ENCODE measurements at regions not wholly inside any gene's neighbourhood (a gene's known extent, or its start where the extent isn't known, plus 50 kb on each side); places are given as distances from the start of the nearest gene placed in this dataset.

DNA sequence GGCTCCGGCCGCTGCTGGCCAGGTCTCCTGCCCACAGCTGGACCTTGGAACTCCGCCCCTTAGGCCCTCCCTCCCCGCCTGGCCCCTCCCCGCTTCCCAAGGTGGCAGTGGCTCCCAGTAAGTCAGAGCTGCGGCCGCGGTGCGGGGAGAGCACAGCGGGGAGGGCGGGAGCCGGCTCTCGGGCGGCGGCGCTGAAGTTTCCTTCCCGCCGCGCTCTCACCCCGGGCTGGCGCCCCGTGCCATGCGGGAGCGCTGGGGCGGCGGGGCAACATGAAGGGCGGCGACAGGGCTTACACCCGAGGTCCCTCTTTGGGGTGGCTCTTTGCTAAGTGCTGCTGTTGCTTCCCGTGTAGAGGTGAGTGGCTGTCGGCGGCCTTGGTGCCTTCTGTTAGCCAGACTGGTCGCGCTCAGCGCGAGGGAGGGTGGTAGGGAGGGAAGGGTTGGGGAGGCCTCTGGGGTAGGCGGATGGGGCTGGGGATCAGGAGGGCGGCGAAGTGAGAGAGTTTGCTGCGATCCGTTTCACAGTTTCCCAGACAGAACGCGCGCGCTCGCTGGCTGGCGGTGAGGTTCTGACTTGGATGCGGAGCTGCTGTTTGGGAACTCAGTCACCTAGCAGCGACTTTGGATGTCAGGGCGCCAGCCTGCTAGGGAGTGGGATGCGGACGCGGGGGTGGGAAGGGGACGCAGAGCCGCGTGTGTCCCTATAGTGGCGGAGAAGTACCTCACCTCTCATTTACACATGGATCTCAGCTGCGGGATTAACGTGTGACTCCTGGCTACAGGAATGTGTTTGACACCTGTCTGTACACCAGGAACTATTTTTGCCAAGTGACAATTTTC, 145.5 kb upstream of the UMPS start (continued):
- TF ChIP-seq, protein P1, sequence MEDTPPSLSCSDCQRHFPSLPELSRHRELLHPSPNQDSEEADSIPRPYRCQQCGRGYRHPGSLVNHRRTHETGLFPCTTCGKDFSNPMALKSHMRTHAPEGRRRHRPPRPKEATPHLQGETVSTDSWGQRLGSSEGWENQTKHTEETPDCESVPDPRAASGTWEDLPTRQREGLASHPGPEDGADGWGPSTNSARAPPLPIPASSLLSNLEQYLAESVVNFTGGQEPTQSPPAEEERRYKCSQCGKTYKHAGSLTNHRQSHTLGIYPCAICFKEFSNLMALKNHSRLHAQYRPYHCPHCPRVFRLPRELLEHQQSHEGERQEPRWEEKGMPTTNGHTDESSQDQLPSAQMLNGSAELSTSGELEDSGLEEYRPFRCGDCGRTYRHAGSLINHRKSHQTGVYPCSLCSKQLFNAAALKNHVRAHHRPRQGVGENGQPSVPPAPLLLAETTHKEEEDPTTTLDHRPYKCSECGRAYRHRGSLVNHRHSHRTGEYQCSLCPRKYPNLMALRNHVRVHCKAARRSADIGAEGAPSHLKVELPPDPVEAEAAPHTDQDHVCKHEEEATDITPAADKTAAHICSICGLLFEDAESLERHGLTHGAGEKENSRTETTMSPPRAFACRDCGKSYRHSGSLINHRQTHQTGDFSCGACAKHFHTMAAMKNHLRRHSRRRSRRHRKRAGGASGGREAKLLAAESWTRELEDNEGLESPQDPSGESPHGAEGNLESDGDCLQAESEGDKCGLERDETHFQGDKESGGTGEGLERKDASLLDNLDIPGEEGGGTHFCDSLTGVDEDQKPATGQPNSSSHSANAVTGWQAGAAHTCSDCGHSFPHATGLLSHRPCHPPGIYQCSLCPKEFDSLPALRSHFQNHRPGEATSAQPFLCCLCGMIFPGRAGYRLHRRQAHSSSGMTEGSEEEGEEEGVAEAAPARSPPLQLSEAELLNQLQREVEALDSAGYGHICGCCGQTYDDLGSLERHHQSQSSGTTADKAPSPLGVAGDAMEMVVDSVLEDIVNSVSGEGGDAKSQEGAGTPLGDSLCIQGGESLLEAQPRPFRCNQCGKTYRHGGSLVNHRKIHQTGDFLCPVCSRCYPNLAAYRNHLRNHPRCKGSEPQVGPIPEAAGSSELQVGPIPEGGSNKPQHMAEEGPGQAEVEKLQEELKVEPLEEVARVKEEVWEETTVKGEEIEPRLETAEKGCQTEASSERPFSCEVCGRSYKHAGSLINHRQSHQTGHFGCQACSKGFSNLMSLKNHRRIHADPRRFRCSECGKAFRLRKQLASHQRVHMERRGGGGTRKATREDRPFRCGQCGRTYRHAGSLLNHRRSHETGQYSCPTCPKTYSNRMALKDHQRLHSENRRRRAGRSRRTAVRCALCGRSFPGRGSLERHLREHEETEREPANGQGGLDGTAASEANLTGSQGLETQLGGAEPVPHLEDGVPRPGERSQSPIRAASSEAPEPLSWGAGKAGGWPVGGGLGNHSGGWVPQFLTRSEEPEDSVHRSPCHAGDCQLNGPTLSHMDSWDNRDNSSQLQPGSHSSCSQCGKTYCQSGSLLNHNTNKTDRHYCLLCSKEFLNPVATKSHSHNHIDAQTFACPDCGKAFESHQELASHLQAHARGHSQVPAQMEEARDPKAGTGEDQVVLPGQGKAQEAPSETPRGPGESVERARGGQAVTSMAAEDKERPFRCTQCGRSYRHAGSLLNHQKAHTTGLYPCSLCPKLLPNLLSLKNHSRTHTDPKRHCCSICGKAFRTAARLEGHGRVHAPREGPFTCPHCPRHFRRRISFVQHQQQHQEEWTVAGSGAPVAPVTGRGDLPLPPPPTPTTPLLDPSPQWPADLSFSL (CRISPR knock-in tag; IDR thresholded peaks at IDR 0.05) = no peak
- 0 out of 2 replicates have a peak, but pooled peaks have one; percentile 20 for TF ChIP-seq ZFP36L1 (CRISPR knock-in tag; IDR thresholded peaks at IDR 0.05)
- TF ChIP-seq ZC3H13 (CRISPR knock-in tag; IDR thresholded peaks at IDR 0.05) = no peak
- TF ChIP-seq IRF2 (CRISPR knock-in tag; IDR thresholded peaks at IDR 0.05) = peak; percentile 36
- TF ChIP-seq ZNF784 (CRISPR knock-in tag; IDR thresholded peaks at IDR 0.05; ENCODE audit: borderline replicate concordance) = peak; percentile 86; the same call in 1 of the 2 replicates
- no peak for TF ChIP-seq MNT (IDR thresholded peaks at IDR 0.05)
- TF ChIP-seq ZBTB25 (CRISPR knock-in tag; IDR thresholded peaks at IDR 0.05) = no peak
- TF ChIP-seq PRDM15 (CRISPR knock-in tag; IDR thresholded peaks at IDR 0.05) = no peak; the same call in 1 of the 2 replicates
- TF ChIP-seq EHMT2 (IDR thresholded peaks at IDR 0.05; ENCODE audit: borderline replicate concordance, low read depth, low read length) = no peak
- TF ChIP-seq RCOR2 (CRISPR knock-in tag; IDR thresholded peaks at IDR 0.05) = no peak
- TF ChIP-seq MLLT10 (CRISPR knock-in tag; IDR thresholded peaks at IDR 0.05) = no peak
- TF ChIP-seq ZNF572 (CRISPR knock-in tag; IDR thresholded peaks at IDR 0.05) = no peak; the same call in 1 of the 2 replicates

All from HepG2 (cell line).